MM.1S (cell line): ENCODE measurements at regions not wholly inside any gene's neighbourhood (a gene's known extent, or its start where the extent isn't known, plus 50 kb on each side); places are given as distances from the start of the nearest gene placed in this dataset.

Experiments
- DNase-seq: peaks from one replicate; pipeline ENCODE4 v3.0.0-alpha.2; 2015
- H2AFZ ChIP-seq: fragments of 300-600 bp; sonication (generic); 2 replicates; pipeline ENCODE4 v1.6.0; 2016; ENCODE audit warnings: antibody characterized with exemption, low read length
- H3F3A ChIP-seq: fragments of 300-600 bp; sonication (generic); 2 replicates; pipeline ENCODE4 v1.6.1; 2016; ENCODE audit warnings: mild to moderate bottlenecking, antibody characterized with exemption, low read length, moderate library complexity, mixed read lengths; ENCODE audit not compliant: insufficient read depth
- H3K27ac ChIP-seq: fragments of 300-600 bp; sonication (generic); 2 replicates; pipeline ENCODE4 v1.5.1; 2016; ENCODE audit warnings: mild to moderate bottlenecking, low read length
- H3K27me3 ChIP-seq: fragments of 300-600 bp; sonication (generic); replicated peaks from 2 replicates; pipeline ENCODE4 v1.6.0; 2016; ENCODE audit warnings: low read length; ENCODE audit not compliant: insufficient read depth
- H3K36me3 ChIP-seq: fragments of 300-600 bp; sonication (generic); replicated peaks from 2 replicates; pipeline ENCODE4 v1.6.1; 2016; ENCODE audit warnings: mild to moderate bottlenecking, low read length, mixed read lengths; ENCODE audit not compliant: insufficient read depth
- H3K4me1 ChIP-seq: fragments of 300-600 bp; sonication (generic); 2 replicates; pipeline ENCODE4 v1.6.1; 2016; ENCODE audit warnings: low read length, mixed read lengths
- H3K4me2 ChIP-seq: fragments of 300-600 bp; sonication (generic); 2 replicates; pipeline ENCODE4 v1.6.0; 2016; ENCODE audit warnings: low read depth, low read length
- H3K4me3 ChIP-seq: fragments of 300-600 bp; sonication (generic); 2 replicates; pipeline ENCODE4 v1.5.1; 2016; ENCODE audit warnings: low read length, mixed read lengths
- H3K79me2 ChIP-seq: fragments of 300-600 bp; sonication (generic); 2 replicates; pipeline ENCODE4 v1.6.1; 2016; ENCODE audit warnings: mixed run types, low read length, mixed read lengths
- H3K9ac ChIP-seq: fragments of 300-600 bp; sonication (generic); 2 replicates; pipeline ENCODE4 v1.6.1; 2016; ENCODE audit warnings: low read length, mixed read lengths
- H3K9me2 ChIP-seq: fragments of 300-600 bp; sonication (generic); replicated peaks from 2 replicates; pipeline ENCODE4 v1.6.1; 2016; ENCODE audit warnings: mild to moderate bottlenecking, low read length, mixed read lengths; ENCODE audit not compliant: insufficient read depth
- H3K9me3 ChIP-seq: fragments of 300-600 bp; sonication (generic); replicated peaks from 2 replicates; pipeline ENCODE4 v1.6.1; 2016; ENCODE audit warnings: mild to moderate bottlenecking, low read length, mixed read lengths; ENCODE audit not compliant: insufficient read depth
- H4K20me1 ChIP-seq: fragments of 300-600 bp; sonication (generic); 2 replicates; pipeline ENCODE4 v1.6.1; 2016; ENCODE audit warnings: mild to moderate bottlenecking, low read length, moderate library complexity, mixed read lengths; ENCODE audit not compliant: insufficient read depth
- EZH2 ChIP-seq: fragments of 300-600 bp; sonication (generic); optimal IDR thresholded peaks from 2 replicates; pipeline ENCODE3; 2017; ENCODE audit warnings: low read depth, mild to moderate bottlenecking, antibody characterized with exemption, low read length, mixed read lengths
- EZH2phosphoT487 ChIP-seq: fragments of 300-600 bp; sonication (generic); IDR thresholded peaks from 2 replicates; pipeline ENCODE4 v1.6.1; 2018; ENCODE audit warnings: antibody characterized with exemption, low read length
- TF ChIP-seq, protein P1 (sequence below): fragments of 300-600 bp; sonication (generic); IDR thresholded peaks from 2 replicates; pipeline ENCODE4 v1.5.1; 2016; ENCODE audit warnings: antibody characterized with exemption, low read length, mixed read lengths

DNA sequence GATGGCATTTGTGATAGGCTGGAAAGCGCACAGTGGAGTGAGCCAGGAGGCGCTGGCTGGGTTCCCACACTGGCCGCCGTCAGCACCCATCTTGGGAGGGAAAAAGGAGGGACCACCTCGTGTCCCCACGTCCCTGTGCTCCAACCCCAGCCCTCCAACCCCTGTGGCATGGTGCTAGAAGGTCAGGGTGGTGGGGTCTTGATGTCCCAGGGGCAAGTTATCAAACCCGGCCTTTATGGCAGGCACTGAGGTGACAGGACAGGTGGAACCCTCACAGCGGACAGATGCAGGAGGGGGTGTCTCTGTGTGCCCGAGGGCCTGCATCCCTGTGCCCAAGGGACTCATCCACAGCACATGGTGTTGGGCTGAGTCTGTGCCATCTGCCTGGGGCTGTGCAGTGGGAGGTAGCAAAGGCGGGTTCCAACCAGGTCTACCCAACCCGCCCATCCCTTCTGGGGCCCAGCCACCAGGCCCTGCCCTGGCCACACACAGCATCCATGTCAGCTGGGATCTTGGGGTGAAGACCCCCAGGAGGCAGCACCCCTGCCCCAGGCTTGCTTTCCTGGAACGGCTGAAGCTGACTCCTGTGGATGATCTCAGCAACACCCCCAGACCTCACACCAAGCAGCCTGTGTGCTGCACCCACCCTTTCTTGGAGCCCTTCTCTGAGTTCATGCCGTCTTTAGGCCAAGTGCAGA is 246.1 kb downstream of the NDUFA10 start:
- Histone ChIP-seq H3F3A (no peaks in the 10 kb centered on the region), H3K4me1 (no peaks in the 10 kb centered on the region), H2AFZ (no peak overlapping the region), H3K9me3 (no peaks in the 10 kb centered on the region), H3K79me2 (no peaks in the 10 kb centered on the region), H3K4me3 (no peak overlapping the region), H3K4me2 (no peak overlapping the region), H4K20me1 (no peaks in the 10 kb centered on the region), H3K9ac (no peak overlapping the region), H3K27me3 (no peaks in the 10 kb centered on the region), H3K27ac (no peak overlapping the region), H3K36me3 (no peaks in the 10 kb centered on the region), H3K9me2 (no peaks in the 10 kb centered on the region)
- TF ChIP-seq EZH2phosphoT487: no peak
- TF ChIP-seq, protein P1, sequence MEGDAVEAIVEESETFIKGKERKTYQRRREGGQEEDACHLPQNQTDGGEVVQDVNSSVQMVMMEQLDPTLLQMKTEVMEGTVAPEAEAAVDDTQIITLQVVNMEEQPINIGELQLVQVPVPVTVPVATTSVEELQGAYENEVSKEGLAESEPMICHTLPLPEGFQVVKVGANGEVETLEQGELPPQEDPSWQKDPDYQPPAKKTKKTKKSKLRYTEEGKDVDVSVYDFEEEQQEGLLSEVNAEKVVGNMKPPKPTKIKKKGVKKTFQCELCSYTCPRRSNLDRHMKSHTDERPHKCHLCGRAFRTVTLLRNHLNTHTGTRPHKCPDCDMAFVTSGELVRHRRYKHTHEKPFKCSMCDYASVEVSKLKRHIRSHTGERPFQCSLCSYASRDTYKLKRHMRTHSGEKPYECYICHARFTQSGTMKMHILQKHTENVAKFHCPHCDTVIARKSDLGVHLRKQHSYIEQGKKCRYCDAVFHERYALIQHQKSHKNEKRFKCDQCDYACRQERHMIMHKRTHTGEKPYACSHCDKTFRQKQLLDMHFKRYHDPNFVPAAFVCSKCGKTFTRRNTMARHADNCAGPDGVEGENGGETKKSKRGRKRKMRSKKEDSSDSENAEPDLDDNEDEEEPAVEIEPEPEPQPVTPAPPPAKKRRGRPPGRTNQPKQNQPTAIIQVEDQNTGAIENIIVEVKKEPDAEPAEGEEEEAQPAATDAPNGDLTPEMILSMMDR: no peak
- no peak for TF ChIP-seq EZH2
- no peak for DNase-seq

DNA sequence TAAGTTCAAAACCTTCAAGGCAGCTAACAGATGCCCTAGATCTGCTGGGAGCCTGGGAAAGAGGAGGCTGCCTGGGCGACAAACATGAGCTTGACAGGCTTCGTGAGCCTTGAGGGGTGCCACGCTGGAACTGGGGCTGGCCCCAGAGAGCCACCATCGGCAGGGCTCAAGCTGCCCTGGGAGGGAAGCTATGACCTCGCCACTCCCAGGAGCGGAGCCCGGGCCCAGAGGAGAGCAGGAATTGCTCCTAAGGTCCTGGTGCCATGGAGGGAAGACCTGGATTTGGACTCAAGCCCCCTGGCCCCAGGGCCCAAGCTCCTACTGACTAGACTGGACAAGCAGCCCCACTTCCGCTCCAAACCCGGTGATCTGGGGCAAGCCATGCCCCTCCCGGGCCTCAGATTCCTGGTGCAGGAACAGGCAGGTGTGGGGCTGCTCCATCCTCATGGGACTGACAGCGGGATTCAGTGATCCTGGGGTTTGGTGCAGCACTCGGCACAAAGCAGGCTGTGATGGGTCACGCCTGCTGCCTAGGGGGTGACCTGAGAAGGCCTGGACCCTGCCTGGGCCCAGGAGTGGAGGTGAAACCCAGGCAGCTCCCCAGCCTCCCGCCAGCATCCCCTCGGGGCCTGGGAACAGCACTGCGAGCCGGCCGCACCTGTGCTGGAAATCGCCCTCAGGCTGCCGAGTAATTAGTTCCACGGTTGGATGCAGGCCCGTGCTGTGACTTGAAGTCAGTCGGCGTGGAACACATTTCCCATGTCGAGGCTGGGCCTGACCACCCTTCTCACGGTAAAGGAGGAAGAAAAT is 246.9 kb downstream of the NDUFA10 start:
- Histone ChIP-seq H3K27me3 (no peaks in the 10 kb centered on the region), H3K4me1 (no peaks in the 10 kb centered on the region), H2AFZ (no peak overlapping the region), H3K4me3 (no peak overlapping the region), H3K27ac (no peak overlapping the region), H3K4me2 (no peak overlapping the region), H4K20me1 (no peaks in the 10 kb centered on the region), H3K36me3 (no peaks in the 10 kb centered on the region), H3F3A (no peaks in the 10 kb centered on the region), H3K9me2 (no peaks in the 10 kb centered on the region), H3K9ac (no peak overlapping the region), H3K9me3 (no peaks in the 10 kb centered on the region), H3K79me2 (no peaks in the 10 kb centered on the region)
- TF ChIP-seq EZH2phosphoT487 (no peak), EZH2 (no peak)
- TF ChIP-seq, protein P1: no peak
- no peak for DNase-seq

DNA sequence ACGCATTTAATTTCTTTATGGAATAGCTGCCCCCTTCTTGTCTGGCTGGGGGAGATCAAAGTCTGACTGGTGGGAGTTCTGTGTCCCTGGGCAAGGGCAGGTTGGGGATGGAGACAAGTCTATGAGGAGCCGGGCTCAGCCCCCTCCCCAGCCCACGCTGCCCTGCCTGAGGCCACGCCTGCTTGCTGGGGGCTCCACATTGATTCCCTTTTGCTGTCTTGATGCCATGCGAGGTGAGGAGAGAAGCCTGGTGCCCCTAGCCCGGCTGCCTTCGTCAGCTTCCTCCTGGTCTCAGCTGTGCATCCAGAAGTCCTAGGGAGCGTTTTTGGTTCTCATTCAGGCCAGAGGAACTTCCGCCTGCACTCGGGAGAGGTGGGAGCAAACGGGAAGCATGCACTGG is 247.9 kb downstream of the NDUFA10 start:
- no peaks in the 10 kb centered on the region for H3K9me3 ChIP-seq
- no peak overlapping the region for H2AFZ ChIP-seq
- H3K27me3 ChIP-seq: no peaks in the 10 kb centered on the region
- no peaks in the 10 kb centered on the region for H3K9me2 ChIP-seq
- H4K20me1 ChIP-seq: no peaks in the 10 kb centered on the region
- H3K79me2 ChIP-seq: no peaks in the 10 kb centered on the region
- TF ChIP-seq EZH2 (no peak), EZH2phosphoT487 (no peak)
- H3K36me3 ChIP-seq: no peaks in the 10 kb centered on the region
- no peak for DNase-seq
- no peak overlapping the region for H3K4me3 ChIP-seq
- no peaks in the 10 kb centered on the region for H3K4me1 ChIP-seq
- no peak overlapping the region for H3K4me2 ChIP-seq
- H3K27ac ChIP-seq: no peak overlapping the region
- H3K9ac ChIP-seq: no peak overlapping the region
- H3F3A ChIP-seq: no peaks in the 10 kb centered on the region
